H1 (cell line): ENCODE measurements at regions not wholly inside any gene's neighbourhood (a gene's known extent, or its start where the extent isn't known, plus 50 kb on each side); places are given as distances from the start of the nearest gene placed in this dataset.

Source experiments
- CTCF ChIA-PET: fragments of 300-600 bp; sonication (Branson Sonifier 250); formaldehyde crosslinking; loops from one replicate; lab custom pipeline; 2021; ENCODE audit not compliant: partially characterized antibody; lab: Charles Lee
- POLR2A ChIA-PET: fragments of 300-600 bp; sonication (Branson Sonifier 250); formaldehyde crosslinking; loops from one replicate; lab custom pipeline; 2021; ENCODE audit warnings: inconsistent platforms; ENCODE audit not compliant: partially characterized antibody; lab: Charles Lee
- DNase-seq, 2 experiments: peaks; one replicate each; pipeline versions ENCODE4 v3.0.0 to v3.0.0-alpha.2; 2010 to 2022; ENCODE audit warnings: low spot score in 2 of 2, low read depth in 1 of 2, mixed read lengths in 1 of 2
- FAIRE-seq: peaks from 2 replicates; lab custom pipeline; 2011; peaks lifted over from hg19 to GRCh38; lab: Jason Lieb, UNC
- H2AFZ ChIP-seq: 2 replicates; pipeline ENCODE4 v1.8.1; 2012; ENCODE audit warnings: low read length, inconsistent platforms
- H2AK5ac ChIP-seq: 2 replicates; pipeline ENCODE4 v1.6.1; 2013; ENCODE audit warnings: low read depth, low read length
- H2BK120ac ChIP-seq: replicated peaks from 2 replicates; pipeline ENCODE3; 2013; ENCODE audit warnings: low read depth, low read length, inconsistent platforms
- H2BK12ac ChIP-seq: 2 replicates; pipeline ENCODE4 v1.6.1; 2013; ENCODE audit warnings: low read depth, low read length
- H2BK15ac ChIP-seq: 2 replicates; pipeline ENCODE4 v1.6.1; 2013; ENCODE audit warnings: low read length
- H2BK20ac ChIP-seq: 2 replicates; pipeline ENCODE4 v1.6.1; 2013; ENCODE audit warnings: low read length
- H2BK5ac ChIP-seq: 2 replicates; pipeline ENCODE4 v1.6.1; 2013; ENCODE audit warnings: low read depth, low read length
- H3K14ac ChIP-seq: 2 replicates; pipeline ENCODE4 v1.6.1; 2013; ENCODE audit warnings: inconsistent platforms; ENCODE audit not compliant: insufficient read length
- H3K18ac ChIP-seq: 2 replicates; pipeline ENCODE4 v1.6.1; 2013; ENCODE audit warnings: low read length; ENCODE audit errors: extremely low read depth
- H3K23ac ChIP-seq: 2 replicates; pipeline ENCODE4 v1.6.1; 2013; ENCODE audit warnings: inconsistent platforms; ENCODE audit not compliant: insufficient read length
- H3K23me2 ChIP-seq: 2 replicates; pipeline ENCODE4 v1.6.1; 2013; ENCODE audit warnings: low read depth, low read length
- H3K27ac ChIP-seq: 2 replicates; pipeline ENCODE4 v1.6.1; 2011; ENCODE audit warnings: low read depth, low read length, inconsistent platforms
- H3K27me3 ChIP-seq, 4 experiments: replicated peaks in 1 of 4; 1 replicate in 1 of 4; 2 replicates in 3 of 4; pipeline versions ENCODE4 v1.6.1 to v1.8.1; 2011 to 2013; ENCODE audit warnings: low read length in 3 of 4, mild to moderate bottlenecking in 3 of 4, inconsistent platforms in 2 of 4, mixed read lengths in 2 of 4, moderate library complexity in 1 of 4; ENCODE audit not compliant: control insufficient read depth in 3 of 4, insufficient read depth in 3 of 4; ENCODE audit errors: extremely low read depth in 1 of 4
- H3K36me3 ChIP-seq, 4 experiments: 2 replicates each; pipeline versions ENCODE4 v1.6.1 to v1.8.1; 2011 to 2013; ENCODE audit warnings: mild to moderate bottlenecking in 4 of 4, low read length in 3 of 4, moderate library complexity in 2 of 4, control low read depth in 1 of 4, inconsistent platforms in 1 of 4; ENCODE audit not compliant: insufficient read depth in 4 of 4, control insufficient read depth in 2 of 4
- H3K4ac ChIP-seq: replicated peaks from 2 replicates; pipeline ENCODE3; 2013; ENCODE audit warnings: low read length, low read depth, mixed read lengths, inconsistent platforms; ENCODE audit not compliant: insufficient read length
- H3K4me1 ChIP-seq, 4 experiments: replicated peaks in 1 of 4; 1 replicate in 1 of 4; 2 replicates in 3 of 4; pipeline versions ENCODE4 v1.6.1 to v1.8.1; 2011 to 2013; ENCODE audit warnings: low read length in 3 of 4, inconsistent platforms in 2 of 4, mixed read lengths in 1 of 4; ENCODE audit not compliant: insufficient read depth in 4 of 4, control insufficient read depth in 3 of 4
- H3K4me2 ChIP-seq, 2 experiments: 2 replicates each; pipeline versions ENCODE4 v1.6.1 to v1.8.1; 2011 to 2013; ENCODE audit warnings: low read depth in 2 of 2, low read length in 2 of 2, control low read depth in 1 of 2, inconsistent platforms in 1 of 2, mild to moderate bottlenecking in 1 of 2; ENCODE audit not compliant: insufficient read depth in 1 of 2
- H3K4me3 ChIP-seq, 4 experiments: fragments of 200-600, 300-600 bp in 1 of 4; sonication (generic), shearing (Covaris generic), sonication (Bioruptor Twin) in 1 of 4; 2 replicates each; pipeline versions ENCODE4 v1.5.1 to v1.8.1; 2011 to 2016; ENCODE audit warnings: low read length in 4 of 4, low read depth in 3 of 4, control low read depth in 2 of 4, inconsistent platforms in 2 of 4, mild to moderate bottlenecking in 2 of 4, mixed read lengths in 1 of 4, moderate library complexity in 1 of 4; ENCODE audit not compliant: insufficient read depth in 2 of 4; ENCODE audit errors: extremely low read depth in 1 of 4
- H3K56ac ChIP-seq: replicated peaks from 2 replicates; pipeline ENCODE3; 2013; ENCODE audit warnings: low read depth, mild to moderate bottlenecking, mixed read lengths, low read length, inconsistent platforms; ENCODE audit not compliant: insufficient read length
- H3K79me1 ChIP-seq: 2 replicates; pipeline ENCODE4 v1.6.1; 2013; ENCODE audit warnings: low read depth, low read length, control low read depth
- H3K79me2 ChIP-seq, 2 experiments: 2 replicates each; pipeline versions ENCODE4 v1.6.1 to v1.8.1; 2012 to 2013; ENCODE audit warnings: low read length in 2 of 2, mild to moderate bottlenecking in 2 of 2, inconsistent platforms in 1 of 2; ENCODE audit not compliant: insufficient read depth in 2 of 2, control insufficient read depth in 1 of 2
- H3K9ac ChIP-seq, 4 experiments: replicated peaks in 1 of 4; 1 replicate in 1 of 4; 2 replicates in 3 of 4; pipeline versions ENCODE4 v1.6.1 to v1.8.1; 2011 to 2013; ENCODE audit warnings: low read depth in 3 of 4, low read length in 3 of 4, control low read depth in 2 of 4, mild to moderate bottlenecking in 2 of 4, moderate library complexity in 2 of 4, inconsistent platforms in 1 of 4; ENCODE audit errors: extremely low read depth in 1 of 4
- H3K9me3 ChIP-seq, 2 experiments: 2 replicates each; pipeline versions ENCODE4 v1.6.1 to v1.8.1; 2012 to 2013; ENCODE audit warnings: mild to moderate bottlenecking in 2 of 2, moderate library complexity in 2 of 2, control low read depth in 1 of 2, inconsistent platforms in 1 of 2, low read depth in 1 of 2, low read length in 1 of 2, mixed read lengths in 1 of 2; ENCODE audit not compliant: insufficient read depth in 2 of 2
- H4K20me1 ChIP-seq, 2 experiments: replicated peaks in 1 of 2; 2 replicates each; pipeline versions ENCODE3 to v1.8.1; 2011 to 2013; ENCODE audit warnings: inconsistent platforms in 2 of 2, low read length in 2 of 2, mild to moderate bottlenecking in 1 of 2; ENCODE audit not compliant: insufficient read depth in 2 of 2, control insufficient read depth in 1 of 2
- H4K5ac ChIP-seq: 2 replicates; pipeline ENCODE4 v1.6.1; 2013; ENCODE audit warnings: low read length, low read depth, mixed read lengths, inconsistent platforms; ENCODE audit not compliant: insufficient read length
- H4K8ac ChIP-seq: 2 replicates; pipeline ENCODE4 v1.8.0; 2013; ENCODE audit warnings: mild to moderate bottlenecking, moderate library complexity, low read length, inconsistent platforms; ENCODE audit not compliant: insufficient read depth; ENCODE audit errors: extremely low read depth
- H4K91ac ChIP-seq: replicated peaks from 2 replicates; pipeline ENCODE3; 2013; ENCODE audit warnings: low read length, mixed read lengths, inconsistent platforms; ENCODE audit not compliant: insufficient read length
- BRCA1 ChIP-seq: IDR thresholded peaks from 2 replicates; pipeline ENCODE4 v1.6.1; 2012; ENCODE audit warnings: low read depth, low read length, improper control_type of control experiment
- CBX8 ChIP-seq: fragments of 300-800, 300-1000 bp; sonication (generic); IDR thresholded peaks from 2 replicates; pipeline ENCODE4 v1.7.1; 2016; ENCODE audit warnings: low read depth, low read length, borderline replicate concordance
- CEBPB ChIP-seq: IDR thresholded peaks from 2 replicates; pipeline ENCODE4 v1.6.1; 2012; ENCODE audit warnings: low read depth, low read length
- CTBP2 ChIP-seq: IDR thresholded peaks from 2 replicates; pipeline ENCODE4 v1.7.0; 2011; ENCODE audit warnings: borderline replicate concordance, mild to moderate bottlenecking, moderate library complexity, mixed read lengths, low read length; ENCODE audit not compliant: insufficient read depth, insufficient read length
- EZH2 ChIP-seq: fragments of 200-600 bp; sonication (generic); IDR thresholded peaks from 2 replicates; pipeline ENCODE4 v1.7.1; 2012; ENCODE audit warnings: low read depth, mild to moderate bottlenecking, moderate library complexity, low read length, inconsistent platforms; ENCODE audit not compliant: severe bottlenecking
- KDM1A ChIP-seq: fragments of 200-600, 300-600 bp; sonication (generic); IDR thresholded peaks from 2 replicates; pipeline ENCODE4 v1.7.1; 2016; ENCODE audit warnings: mild to moderate bottlenecking, low read length, borderline replicate concordance
- NANOG ChIP-seq: IDR thresholded peaks from 2 replicates; pipeline ENCODE4 v1.6.1; 2011; ENCODE audit warnings: low read length, low read depth, mild to moderate bottlenecking, inconsistent platforms; ENCODE audit not compliant: insufficient read depth, poor library complexity, severe bottlenecking
- POU5F1 ChIP-seq: IDR thresholded peaks from 2 replicates; pipeline ENCODE4 v1.6.1; 2011; ENCODE audit warnings: low read depth, mild to moderate bottlenecking, low read length, moderate library complexity
- RBBP5 ChIP-seq: IDR thresholded peaks from 2 replicates; pipeline ENCODE4 v1.7.1; 2012; ENCODE audit warnings: low read depth, mild to moderate bottlenecking, inconsistent platforms, low read length, moderate library complexity, borderline replicate concordance
- SP4 ChIP-seq: IDR thresholded peaks from 2 replicates; pipeline ENCODE4 v1.6.1; 2012; ENCODE audit warnings: low read length, inconsistent platforms
- TCF12 ChIP-seq: IDR thresholded peaks from 2 replicates; pipeline ENCODE4 v1.6.1; 2011; ENCODE audit warnings: low read depth, mild to moderate bottlenecking, low read length
- USF2 ChIP-seq: IDR thresholded peaks from 2 replicates; pipeline ENCODE4 v1.6.1; 2011; ENCODE audit warnings: low read length, improper control_type of control experiment
- WGBS, 2 experiments: shearing (Covaris generic) in 1 of 2; methylation state at CpG; one replicate each; pipeline versions ENCODE4 v1.1.6 to v1.1.7; 2013 to 2015; ENCODE audit warnings: low lambda C conversion rate in 2 of 2, mixed read lengths in 2 of 2, inconsistent platforms in 1 of 2, low coverage in 1 of 2, missing lambda C conversion rate in 1 of 2; ENCODE audit not compliant: insufficient replicate concordance in 2 of 2, insufficient coverage in 1 of 2, insufficient read length in 1 of 2; ENCODE audit errors: extremely low coverage in 1 of 2, missing lambda C conversion rate in 1 of 2; 5-methylcytosine and 5-hydroxymethylcytosine counted together

GRCh38 chr3:13167064-13167743 lies 94.0 kb upstream of the IQSEC1 start:
- H3K79me1 ChIP-seq = no peaks in the 10 kb centered on the region
- H3K4me1 ChIP-seq = peaks cover 0 to 14% (median 9%) of the 10 kb centered on the region in 4 experiments
- no peak overlapping the region; the same call in 1 of the 2 replicates for H2BK12ac ChIP-seq
- no peaks in the 10 kb centered on the region for H3K79me2 ChIP-seq
- no peak overlapping the region for H3K27ac ChIP-seq
- H3K23ac ChIP-seq = no peak overlapping the region
- H3K23me2 ChIP-seq = no peaks in the 10 kb centered on the region
- no peaks in the 10 kb centered on the region for H4K20me1 ChIP-seq
- ChIA-PET CTCF (interaction anchor here (0.6 to 3.1 kb wide), 9 partner anchors 9 to 198 kb away, joined by 3 to 12 read pairs (median 4); no protein-coding TSS in a partner anchor), POLR2A (interaction anchor here (1.7 kb wide), 1 partner anchor 9 kb away, joined by 3 read pairs; no protein-coding TSS in a partner anchor)
- no peak overlapping the region for H3K9ac ChIP-seq
- no peak overlapping the region for H4K91ac ChIP-seq
- no peak overlapping the region for H3K14ac ChIP-seq
- no peak overlapping the region for H2AFZ ChIP-seq
- DNase-seq (no peak), FAIRE-seq (no peak)
- no peak overlapping the region for H3K18ac ChIP-seq
- 86% methylated on average over 9 of the region's 11 CpGs; no CpG with 5 or more reads in 1 of the 2 experiments for WGBS, 2 experiments
- H3K27me3 ChIP-seq = no peaks in the 10 kb centered on the region
- no peak overlapping the region for H3K4me3 ChIP-seq
- no peak overlapping the region for H3K56ac ChIP-seq
- H2AK5ac ChIP-seq = no peak overlapping the region
- H2BK20ac ChIP-seq = no peak overlapping the region
- no peaks in the 10 kb centered on the region for H3K36me3 ChIP-seq
- H3K9me3 ChIP-seq = peaks cover 7 to 8% of the 10 kb centered on the region in 2 experiments
- no peak overlapping the region for H3K4me2 ChIP-seq
- no peak overlapping the region for H2BK5ac ChIP-seq
- no peak overlapping the region for H4K5ac ChIP-seq
- H3K4ac ChIP-seq = no peak overlapping the region
- H2BK15ac ChIP-seq = no peak overlapping the region
- H4K8ac ChIP-seq = no peak overlapping the region
- H2BK120ac ChIP-seq = no peak overlapping the region
- no peak for TF ChIP-seq BRCA1
- TF ChIP-seq CEBPB = no peak
- no peak for TF ChIP-seq USF2
- no peak for TF ChIP-seq EZH2
- no peak for TF ChIP-seq KDM1A
- no peak for TF ChIP-seq SP4
- TF ChIP-seq TCF12 = no peak
- TF ChIP-seq RBBP5 = no peak
- TF ChIP-seq CBX8 = no peak
- no peak for TF ChIP-seq CTBP2
- no peak for TF ChIP-seq NANOG
- no peak for TF ChIP-seq POU5F1
